VCaP (cell line): ENCODE measurements at regions not wholly inside any gene's neighbourhood (a gene's known extent, or its start where the extent isn't known, plus 50 kb on each side); places are given as distances from the start of the nearest gene placed in this dataset.

Experiments used
- H3K27ac ChIP-seq: fragments of 450-650 bp; 2 replicates; pipeline ENCODE4 v1.5.1; 2017
- CTCF ChIP-seq: fragments of 450-650 bp; conservative IDR thresholded peaks from 2 replicates; pipeline ENCODE4 v1.5.1; 2017; ENCODE audit warnings: mild to moderate bottlenecking, moderate library complexity

GRCh38 chr9:86637515-86637914, 283.3 kb upstream of the TUT7 start:
- TF ChIP-seq CTCF: peak; percentile 58

GRCh38 chr9:86636519-86636918, 282.3 kb upstream of the TUT7 start:
- no peak for TF ChIP-seq CTCF
- no peak overlapping the region for H3K27ac ChIP-seq

More at GRCh38 chr9:86637515-86637914, 283.3 kb upstream of the TUT7 start:
- H3K27ac ChIP-seq: no peak overlapping the region

GRCh38 chr9:86636038-86636437, 281.8 kb upstream of the TUT7 start:
- H3K27ac ChIP-seq: no peak overlapping the region
- TF ChIP-seq CTCF: no peak

GRCh38 chr9:86634501-86634900, 280.3 kb upstream of the TUT7 start:
- no peak for TF ChIP-seq CTCF
- H3K27ac ChIP-seq: no peak overlapping the region

GRCh38 chr9:86633945-86634344, 279.7 kb upstream of the TUT7 start:
- TF ChIP-seq CTCF: no peak
- no peak overlapping the region for H3K27ac ChIP-seq

GRCh38 chr9:86632537-86632936, 278.3 kb upstream of the TUT7 start:
- no peak for TF ChIP-seq CTCF
- H3K27ac ChIP-seq: no peak overlapping the region

- TF ChIP-seq CTCF: no peak
- H3K27ac ChIP-seq: no peak overlapping the region
Measured at GRCh38 chr9:86629530-86629929, 275.3 kb upstream of the TUT7 start.

GRCh38 chr9:86626802-86627201, 272.6 kb upstream of the TUT7 start:
- 0 out of 2 replicates have a peak, but pooled peaks have one; percentile 8 for TF ChIP-seq CTCF
- no peak overlapping the region for H3K27ac ChIP-seq
